Endodermal cell (in vitro differentiated cells): ENCODE measurements at regions not wholly inside any gene's neighbourhood (a gene's known extent, or its start where the extent isn't known, plus 50 kb on each side); places are given as distances from the start of the nearest gene placed in this dataset.

Source experiments
- DNase-seq: peaks from one replicate; pipeline ENCODE4 v3.0.0-alpha.2; 2017
- H3K27ac ChIP-seq: 2 replicates; pipeline ENCODE4 v1.5.1; 2013; ENCODE audit warnings: mild to moderate bottlenecking, low read depth, low read length, moderate library complexity
- H3K27me3 ChIP-seq: 2 replicates; pipeline ENCODE4 v1.6.1; 2013; ENCODE audit warnings: mild to moderate bottlenecking, low read length, moderate library complexity; ENCODE audit not compliant: insufficient read depth, control insufficient read depth, poor library complexity, severe bottlenecking
- H3K36me3 ChIP-seq: 2 replicates; pipeline ENCODE4 v1.7.0; 2013; ENCODE audit warnings: mild to moderate bottlenecking, low read length, moderate library complexity; ENCODE audit not compliant: control insufficient read depth, insufficient read depth
- H3K4me1 ChIP-seq: one replicate; pipeline ENCODE4 v1.7.0; 2013; ENCODE audit warnings: low read length; ENCODE audit not compliant: control insufficient read depth, insufficient read depth
- H3K4me3 ChIP-seq: 2 replicates; pipeline ENCODE4 v1.5.1; 2013; ENCODE audit warnings: mild to moderate bottlenecking, low read length, moderate library complexity
- H3K9ac ChIP-seq: 2 replicates; pipeline ENCODE4 v1.6.1; 2013; ENCODE audit warnings: mild to moderate bottlenecking, low read length, moderate library complexity; ENCODE audit not compliant: poor library complexity, severe bottlenecking; ENCODE audit errors: extremely low read depth
- H3K9me3 ChIP-seq: 2 replicates; pipeline ENCODE4 v1.6.1; 2013; ENCODE audit warnings: mild to moderate bottlenecking, low read length, moderate library complexity; ENCODE audit not compliant: control insufficient read depth
- H3K27ac Mint-ChIP-seq: 2 replicates; pipeline ENCODE4 v1.8.0; 2020; ENCODE audit warnings: mixed read lengths
- H3K27me3 Mint-ChIP-seq: 2 replicates; pipeline ENCODE4 v1.8.0; 2021; ENCODE audit warnings: mild to moderate bottlenecking, mixed read lengths; ENCODE audit not compliant: insufficient read depth
- H3K36me3 Mint-ChIP-seq: 2 replicates; pipeline ENCODE4 v1.8.0; 2020; ENCODE audit warnings: low read depth, mixed read lengths
- H3K4me1 Mint-ChIP-seq: 2 replicates; pipeline ENCODE4 v1.8.0; 2020; ENCODE audit warnings: mixed read lengths
- H3K4me3 Mint-ChIP-seq: 2 replicates; pipeline ENCODE4 v1.8.0; 2020; ENCODE audit warnings: mild to moderate bottlenecking, moderate library complexity, mixed read lengths
- H3K9me3 Mint-ChIP-seq: 2 replicates; pipeline ENCODE4 v1.8.0; 2020; ENCODE audit warnings: mild to moderate bottlenecking, mixed read lengths
- WGBS, 2 experiments: methylation state at CpG; one replicate each; pipeline versions ENCODE4 v1.1.5 to v1.1.7; 2013; ENCODE audit warnings: missing lambda C conversion rate in 2 of 2, mixed read lengths in 1 of 2; ENCODE audit not compliant: insufficient coverage in 1 of 2, insufficient read length in 1 of 2; 5-methylcytosine and 5-hydroxymethylcytosine counted together
- TF ChIP-seq, protein P1 (sequence below): fragments of 200-600 bp; sonication (generic); conservative IDR thresholded peaks from 2 replicates; pipeline ENCODE4 v1.5.0; 2021; ENCODE audit warnings: antibody characterized with exemption, mild to moderate bottlenecking

- Histone ChIP-seq H3K27me3 (no peaks in the 10 kb centered on the region), H3K27ac (no peak overlapping the region), H3K4me1 (no peaks in the 10 kb centered on the region), H3K36me3 (no peaks in the 10 kb centered on the region), H3K9me3 (no peaks in the 10 kb centered on the region), H3K4me3 (no peak overlapping the region), H3K9ac (no peak overlapping the region)
- Mint-ChIP-seq H3K4me1 (no peaks in the 10 kb centered on the region), H3K27me3 (no peaks in the 10 kb centered on the region), H3K9me3 (peaks cover 5% of the 10 kb centered on the region), H3K4me3 (no peak overlapping the region), H3K27ac (no peak overlapping the region), H3K36me3 (no peaks in the 10 kb centered on the region)
- TF ChIP-seq, protein P1, sequence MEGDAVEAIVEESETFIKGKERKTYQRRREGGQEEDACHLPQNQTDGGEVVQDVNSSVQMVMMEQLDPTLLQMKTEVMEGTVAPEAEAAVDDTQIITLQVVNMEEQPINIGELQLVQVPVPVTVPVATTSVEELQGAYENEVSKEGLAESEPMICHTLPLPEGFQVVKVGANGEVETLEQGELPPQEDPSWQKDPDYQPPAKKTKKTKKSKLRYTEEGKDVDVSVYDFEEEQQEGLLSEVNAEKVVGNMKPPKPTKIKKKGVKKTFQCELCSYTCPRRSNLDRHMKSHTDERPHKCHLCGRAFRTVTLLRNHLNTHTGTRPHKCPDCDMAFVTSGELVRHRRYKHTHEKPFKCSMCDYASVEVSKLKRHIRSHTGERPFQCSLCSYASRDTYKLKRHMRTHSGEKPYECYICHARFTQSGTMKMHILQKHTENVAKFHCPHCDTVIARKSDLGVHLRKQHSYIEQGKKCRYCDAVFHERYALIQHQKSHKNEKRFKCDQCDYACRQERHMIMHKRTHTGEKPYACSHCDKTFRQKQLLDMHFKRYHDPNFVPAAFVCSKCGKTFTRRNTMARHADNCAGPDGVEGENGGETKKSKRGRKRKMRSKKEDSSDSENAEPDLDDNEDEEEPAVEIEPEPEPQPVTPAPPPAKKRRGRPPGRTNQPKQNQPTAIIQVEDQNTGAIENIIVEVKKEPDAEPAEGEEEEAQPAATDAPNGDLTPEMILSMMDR, result no peak
- DNase-seq, result no peak
Measured at GRCh38 chr14:44010595-44010994, 496.5 kb downstream of the FSCB start.

DNA sequence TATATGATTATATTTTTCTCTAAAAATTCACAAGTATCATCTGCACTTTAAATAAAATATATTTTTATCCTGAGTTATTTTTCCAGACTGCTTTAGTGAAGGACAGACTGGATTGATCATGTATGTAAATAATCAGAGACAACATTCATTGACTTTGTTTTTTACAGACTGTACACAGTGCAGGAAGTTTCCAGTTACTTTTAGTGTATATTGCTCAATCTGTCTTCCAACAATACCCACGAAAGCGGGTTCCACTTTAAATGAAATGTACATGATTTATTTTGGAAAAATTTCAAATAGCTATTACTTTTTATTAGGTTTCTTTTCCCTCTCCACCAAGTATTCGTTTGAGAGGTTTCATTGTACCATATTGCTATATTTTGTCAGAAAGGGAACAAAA, 497.0 kb downstream of the FSCB start:
- H3K4me3 ChIP-seq, result no peak overlapping the region
- H3K36me3 Mint-ChIP-seq, result no peaks in the 10 kb centered on the region
- no peak overlapping the region for H3K4me3 Mint-ChIP-seq
- no peaks in the 10 kb centered on the region for H3K4me1 Mint-ChIP-seq
- DNase-seq, result no peak
- no peak overlapping the region for H3K27ac Mint-ChIP-seq
- H3K9ac ChIP-seq, result no peak overlapping the region
- H3K36me3 ChIP-seq, result no peaks in the 10 kb centered on the region
- peaks cover 5% of the 10 kb centered on the region for H3K9me3 Mint-ChIP-seq
- no peaks in the 10 kb centered on the region for H3K27me3 ChIP-seq
- H3K9me3 ChIP-seq, result no peaks in the 10 kb centered on the region
- no CpG with 5 or more reads among the region's 3 CpGs for WGBS, 2 experiments
- no peak overlapping the region for H3K27ac ChIP-seq
- H3K4me1 ChIP-seq, result no peaks in the 10 kb centered on the region
- TF ChIP-seq, protein P1, result no peak
- no peaks in the 10 kb centered on the region for H3K27me3 Mint-ChIP-seq

DNA sequence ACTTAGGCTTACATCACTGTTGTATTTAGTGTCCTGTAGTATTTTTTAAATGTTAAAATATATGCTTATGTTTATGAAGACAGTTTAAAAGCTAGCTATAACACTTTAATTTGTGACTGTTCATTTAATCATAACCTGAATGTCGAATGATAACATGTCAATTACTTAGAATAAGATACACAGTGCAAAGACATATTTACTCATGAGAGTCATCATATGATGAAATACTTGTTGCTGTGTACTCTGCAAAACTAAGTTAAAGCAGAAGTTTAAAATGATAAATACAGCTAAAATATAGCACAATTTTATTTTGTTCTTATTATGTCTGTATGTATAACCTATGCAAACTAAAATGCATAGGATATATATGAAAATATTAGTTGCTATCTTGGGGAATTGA, 497.4 kb downstream of the FSCB start:
- Mint-ChIP-seq H3K4me1 (no peaks in the 10 kb centered on the region), H3K27ac (no peak overlapping the region), H3K9me3 (peaks cover 8% of the 10 kb centered on the region), H3K4me3 (no peak overlapping the region), H3K27me3 (no peaks in the 10 kb centered on the region), H3K36me3 (no peaks in the 10 kb centered on the region)
- Histone ChIP-seq H3K36me3 (no peaks in the 10 kb centered on the region), H3K27me3 (no peaks in the 10 kb centered on the region), H3K27ac (no peak overlapping the region), H3K9ac (no peak overlapping the region), H3K4me1 (no peaks in the 10 kb centered on the region), H3K4me3 (no peak overlapping the region), H3K9me3 (no peaks in the 10 kb centered on the region)
- no CpG with 5 or more reads among the region's 1 CpG for WGBS, 2 experiments
- TF ChIP-seq, protein P1, result no peak
- DNase-seq, result no peak
